ENCODE measurements at regions not wholly inside any gene's neighbourhood (a gene's known extent, or its start where the extent isn't known, plus 50 kb on each side); places are given as distances from the start of the nearest gene placed in this dataset.

GRCh38 chr6:83792846-83793245 is 60.3 kb upstream of the RIPPLY2 start:
- FAIRE-seq = no peak
- no peak for DNase-seq (ENCODE audit: insufficient read length, low spot score)

- FAIRE-seq (no peak), DNase-seq (ENCODE audit: insufficient read length, low spot score) (no peak)
Observed at GRCh38 chr6:83781506-83781905, 71.7 kb upstream of the RIPPLY2 start.

GRCh38 chr6:83770910-83771309 is 62.0 kb upstream of the SNAP91 start:
- no peak for DNase-seq (ENCODE audit: insufficient read length, low spot score)
- FAIRE-seq = peak; percentile 64

DNA sequence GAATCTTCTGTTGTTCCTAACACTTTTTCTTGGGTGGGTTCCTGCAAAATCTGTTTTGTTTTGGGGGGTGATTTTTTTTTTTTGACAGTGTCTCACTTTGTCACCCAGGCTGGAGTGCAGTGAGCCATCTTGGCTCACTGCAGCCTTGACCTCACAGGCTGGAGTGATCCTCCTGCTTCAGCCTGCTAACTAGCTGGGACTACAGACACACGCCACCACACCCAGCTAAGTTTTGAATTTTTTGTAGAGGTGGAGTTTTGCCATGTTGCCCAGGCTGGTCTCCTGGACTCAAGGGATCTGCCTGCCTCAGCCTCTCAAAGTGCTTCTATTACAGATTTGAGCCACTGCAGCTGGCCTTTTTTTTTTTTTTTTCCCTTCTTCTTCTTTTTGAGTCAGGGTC is 60.5 kb upstream of the SNAP91 start:
- FAIRE-seq = no peak
- DNase-seq (ENCODE audit: insufficient read length, low spot score) = no peak

GRCh38 chr6:83767033-83767432 is 58.1 kb upstream of the SNAP91 start:
- DNase-seq (ENCODE audit: insufficient read length, low spot score) (no peak), FAIRE-seq (no peak)
